ENCODE measurements at regions not wholly inside any gene's neighbourhood (a gene's known extent, or its start where the extent isn't known, plus 50 kb on each side); places are given as distances from the start of the nearest gene placed in this dataset.

DNA sequence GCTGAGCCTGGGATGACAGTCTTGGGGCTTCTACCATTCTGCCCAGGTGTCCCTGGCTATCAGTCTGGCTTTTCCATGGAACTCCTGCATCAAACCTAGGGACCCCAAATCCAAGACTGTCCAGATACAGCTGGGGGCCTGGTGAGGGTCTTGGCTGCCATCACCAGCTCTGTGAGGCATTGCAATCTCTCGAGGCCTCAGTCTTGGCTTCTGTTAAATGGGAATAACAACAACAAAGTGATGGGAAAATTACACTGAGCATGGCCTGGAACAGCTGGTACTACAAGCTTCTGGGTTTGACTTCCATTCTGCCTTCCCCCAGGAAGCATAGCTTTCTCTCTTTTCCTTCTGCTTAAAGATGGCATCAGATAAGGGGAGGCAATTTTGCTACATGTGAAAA lies 50.0 kb upstream of the LCTL start:
- DNase-seq = no peak

GRCh38 chr15:66617137-66618090 lies 51.6 kb upstream of the LCTL start:
- peak; percentile 91 for DNase-seq

GRCh38 chr15:66619152-66619903 lies 53.5 kb upstream of the LCTL start:
- peak; percentile 45 for DNase-seq

GRCh38 chr15:66620341-66620740 lies 54.5 kb upstream of the LCTL start:
- no peak for DNase-seq

DNA sequence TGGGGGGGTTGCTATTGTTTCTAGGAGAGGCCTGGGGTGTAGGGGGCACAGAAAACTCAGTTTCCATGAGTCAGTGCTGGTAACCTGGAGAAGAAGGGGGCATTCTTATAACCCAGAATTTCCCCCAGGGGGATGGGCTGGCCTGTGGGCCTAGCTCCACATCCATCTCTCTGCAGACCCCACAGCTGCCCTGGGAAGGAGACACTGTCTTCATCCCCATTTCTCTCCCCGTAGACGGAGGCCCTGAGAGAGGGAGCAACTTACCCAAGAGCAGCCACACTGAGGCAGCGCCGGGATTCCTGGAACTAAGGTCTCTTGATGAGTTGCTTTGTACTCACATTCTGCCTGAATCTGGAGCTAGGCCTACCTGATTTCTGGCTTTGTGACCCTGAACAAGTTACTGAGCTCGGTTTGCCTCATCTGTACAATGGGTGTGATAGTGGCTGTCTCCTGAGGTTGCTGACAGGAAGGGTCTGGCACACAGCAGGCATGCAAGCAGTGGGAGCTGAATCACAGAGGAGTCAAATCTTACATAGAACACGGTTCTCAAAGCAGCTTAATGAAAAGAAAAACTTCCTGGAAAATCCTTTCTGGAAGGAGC lies 55.0 kb upstream of the LCTL start:
- DNase-seq = no peak

- DNase-seq = no peak
Measured at GRCh38 chr15:66621491-66622467, 56.0 kb upstream of the LCTL start.

DNA sequence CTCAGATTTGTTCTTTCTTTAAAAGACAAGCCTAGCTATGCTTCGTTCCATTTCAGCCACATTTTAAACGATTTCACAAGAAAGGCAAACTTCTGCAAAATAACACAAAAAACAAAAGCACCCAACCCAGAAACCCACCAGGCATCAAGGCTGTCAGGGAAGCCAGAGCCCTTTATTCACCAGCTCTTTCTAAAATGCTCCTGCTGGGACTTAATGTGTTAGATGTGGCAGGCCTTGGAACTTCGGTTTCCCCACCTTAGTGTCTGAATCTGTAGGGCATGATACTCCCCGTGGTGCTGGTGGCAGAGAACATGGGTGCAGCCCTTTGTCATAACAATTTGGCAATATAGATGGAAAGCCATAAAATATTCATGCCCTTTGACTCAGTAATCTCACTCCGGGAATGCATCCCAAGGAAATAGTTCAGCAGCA lies 56.8 kb upstream of the LCTL start:
- DNase-seq = no peak

GRCh38 chr15:66623801-66624453 lies 58.1 kb upstream of the LCTL start:
- DNase-seq = no peak

DNA sequence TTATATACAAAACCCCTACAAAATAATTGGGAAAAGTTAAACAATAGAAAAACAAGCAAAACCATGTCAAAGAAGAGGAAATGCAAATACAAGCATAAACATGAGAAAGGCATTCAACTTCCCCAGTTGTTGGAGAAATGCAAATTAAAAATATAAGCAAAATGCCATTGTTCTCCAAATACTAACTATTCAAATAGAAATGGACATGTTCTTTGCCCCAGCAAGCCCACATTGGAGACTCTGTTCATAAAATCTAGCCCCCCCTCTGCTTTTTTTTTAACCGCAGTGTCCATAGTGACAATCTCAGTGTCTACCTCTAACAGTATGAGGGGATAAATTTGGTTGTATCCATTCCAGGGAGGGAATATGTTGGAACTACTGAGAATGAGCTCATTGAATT lies 59.7 kb upstream of the LCTL start:
- DNase-seq = no peak

DNA sequence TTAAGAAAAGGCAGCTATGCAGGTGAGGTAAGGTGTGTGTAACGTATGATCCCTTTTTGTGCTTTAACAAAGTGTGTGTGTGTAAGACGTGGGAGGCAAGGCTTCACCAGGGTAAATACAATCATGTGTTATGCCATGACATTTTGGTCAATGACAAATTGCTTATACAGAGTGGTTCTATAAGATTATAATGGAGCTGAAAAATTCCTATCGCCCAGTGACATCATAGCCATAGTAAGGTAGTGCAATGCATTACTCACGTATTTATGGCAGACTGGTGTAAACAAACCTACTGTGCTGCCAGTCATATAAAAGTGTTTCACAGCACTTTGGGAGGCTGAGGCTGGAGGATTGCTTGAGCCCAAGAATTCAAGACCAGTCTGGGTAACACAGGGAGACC lies 60.2 kb upstream of the LCTL start:
- DNase-seq = no peak

GRCh38 chr15:66628976-66629723 lies 63.4 kb upstream of the LCTL start:
- DNase-seq = no peak

DNA sequence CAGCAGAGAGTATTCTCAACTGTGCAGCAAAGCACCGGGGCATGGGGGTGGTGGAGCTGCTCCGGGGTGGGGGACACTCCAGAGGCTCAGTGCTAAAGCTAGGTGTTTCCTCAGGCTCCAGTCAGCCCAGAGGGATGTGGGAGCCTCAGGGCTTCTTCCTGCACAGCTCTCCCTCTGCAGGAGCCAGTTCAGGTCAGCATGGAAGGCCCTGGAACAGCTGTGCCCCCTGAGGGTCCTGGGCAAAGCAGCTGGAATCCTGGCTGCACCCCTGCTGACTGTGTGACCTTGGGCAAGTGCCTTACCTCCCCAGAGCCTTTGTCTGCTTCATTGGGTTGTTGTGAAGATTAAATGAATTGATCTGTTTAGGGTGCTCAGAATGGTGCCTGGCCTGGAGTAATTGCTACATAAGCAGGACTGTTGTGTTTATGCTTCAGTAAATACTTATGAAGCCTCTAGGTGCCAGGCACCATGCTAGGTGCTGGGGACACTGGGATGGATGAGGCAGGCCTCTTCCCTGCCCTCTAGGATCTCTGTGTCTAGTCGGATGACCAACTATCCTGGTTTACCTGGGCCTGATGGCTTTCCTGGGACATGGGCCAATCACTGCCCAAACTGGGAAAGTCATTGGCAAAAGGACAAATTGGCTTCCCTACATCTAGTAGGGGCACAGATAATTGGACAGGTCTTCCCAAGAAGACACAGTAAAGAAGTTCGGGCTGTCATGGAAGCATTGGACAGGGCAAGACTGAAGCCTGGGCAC lies 64.2 kb upstream of the LCTL start:
- no peak for DNase-seq

DNA sequence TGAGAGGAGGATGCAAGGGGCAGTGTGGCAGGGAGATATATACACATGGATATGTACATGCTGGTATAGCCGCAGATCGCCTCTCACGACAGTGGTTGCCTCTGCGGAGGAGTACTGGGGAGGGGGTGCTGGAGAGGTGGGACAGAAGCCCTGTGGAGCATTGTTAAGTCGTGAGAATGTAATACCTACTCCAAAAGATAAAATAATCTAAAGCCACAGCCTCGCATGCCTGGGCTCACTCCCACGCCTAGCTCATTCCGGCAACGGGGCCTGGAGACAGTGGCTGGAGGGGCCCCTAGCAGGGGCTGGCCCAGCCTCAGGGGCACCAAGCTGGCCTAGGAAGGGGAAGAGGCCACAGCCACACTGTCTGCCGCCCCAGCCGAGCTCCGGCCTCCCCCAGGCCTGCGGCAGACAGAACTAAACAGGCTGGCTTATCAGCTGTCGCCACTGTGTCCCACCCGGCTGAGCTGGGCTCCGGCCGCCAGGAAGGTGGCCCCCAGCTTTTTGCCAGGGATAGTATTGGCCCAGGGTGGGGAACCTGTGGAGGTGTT lies 65.1 kb upstream of the LCTL start:
- DNase-seq = peak; percentile 87

GRCh38 chr15:66631616-66632263 lies 65.9 kb upstream of the LCTL start:
- no peak for DNase-seq

DNA sequence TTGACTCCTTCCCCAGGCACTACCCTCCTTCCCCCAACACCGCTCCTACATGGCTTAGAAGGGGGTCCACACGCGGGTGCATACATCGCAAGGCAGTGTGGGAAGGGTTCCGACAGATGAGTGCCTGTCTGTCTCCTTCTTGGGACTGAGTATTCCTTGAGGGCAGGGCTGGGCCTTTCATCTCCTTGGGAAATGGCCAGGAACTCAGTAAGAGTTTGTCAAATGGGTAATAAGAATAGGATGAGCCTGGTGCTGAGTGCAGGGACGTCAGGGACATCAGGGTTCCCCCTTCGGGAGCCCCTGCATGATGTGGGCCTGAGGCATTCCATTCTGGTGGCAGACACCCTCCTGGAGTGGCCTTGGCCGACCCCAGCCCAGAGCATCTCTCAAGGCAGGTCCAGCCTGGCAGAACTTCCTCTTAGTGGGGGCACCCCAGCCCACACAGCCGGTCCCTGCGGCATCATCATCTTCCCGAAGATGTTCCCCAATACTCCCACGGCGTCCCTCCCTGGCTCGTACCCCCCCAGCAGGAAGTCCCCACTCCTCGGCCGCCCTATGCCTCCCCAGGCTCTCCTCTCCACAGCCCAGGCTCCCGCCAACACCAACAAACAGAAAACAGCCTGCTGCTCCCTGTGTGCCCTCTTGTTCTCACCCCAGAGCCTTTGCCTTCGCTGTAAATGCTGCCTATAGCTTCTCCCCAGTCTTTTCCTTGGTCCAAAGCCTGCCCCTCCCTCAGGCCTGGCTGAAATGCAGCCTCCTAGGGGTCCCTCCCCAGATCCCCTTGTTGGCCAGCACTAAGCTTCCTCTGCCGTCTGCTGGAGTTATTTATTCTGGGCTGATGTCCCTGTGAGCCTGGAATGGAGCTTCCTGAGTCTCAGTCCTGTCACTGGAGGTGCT lies 67.5 kb upstream of the LCTL start:
- no peak for DNase-seq

GRCh38 chr15:66633938-66634250 lies 68.1 kb upstream of the LCTL start:
- no peak for DNase-seq

DNA sequence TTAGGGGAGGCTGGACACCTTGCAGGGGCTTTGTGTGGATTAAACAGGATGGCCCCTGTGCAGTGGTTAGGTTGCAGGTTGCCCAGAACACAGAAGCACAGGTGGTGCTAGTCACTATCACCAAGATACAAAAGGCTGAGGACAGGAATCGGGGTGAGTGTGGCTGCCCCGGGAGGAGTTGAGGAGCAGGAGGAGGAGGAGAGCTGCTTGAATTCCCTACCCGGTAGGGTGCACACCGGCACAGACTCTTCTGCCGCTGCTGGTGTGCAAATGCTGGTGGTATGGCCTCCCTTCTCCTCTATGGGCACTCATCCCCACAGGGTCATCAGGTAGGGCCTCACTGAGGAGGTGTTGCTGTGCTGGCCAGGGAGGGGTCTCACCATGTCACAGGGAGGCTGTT lies 67.5 kb upstream of the SMAD6 start:
- DNase-seq = no peak

DNA sequence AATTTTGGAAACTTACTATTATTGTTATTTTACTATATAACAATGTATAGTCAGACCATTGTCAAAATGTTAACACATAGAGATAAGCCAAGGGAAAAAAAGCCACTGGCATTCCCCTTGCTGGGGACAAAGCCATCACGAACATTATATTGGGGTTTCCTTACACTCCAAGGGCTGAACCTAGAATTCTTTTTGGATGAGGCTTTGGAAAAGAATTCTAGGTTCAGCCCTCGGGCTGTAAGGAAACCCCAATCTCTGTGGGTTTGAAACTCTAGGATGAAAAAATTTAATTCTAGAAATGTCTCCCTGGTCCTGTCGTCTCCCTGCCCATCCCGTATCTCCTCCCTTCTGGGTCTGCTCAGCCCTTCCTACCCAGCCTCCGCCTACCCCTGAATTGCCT lies 67.0 kb upstream of the SMAD6 start:
- no peak for DNase-seq

DNA sequence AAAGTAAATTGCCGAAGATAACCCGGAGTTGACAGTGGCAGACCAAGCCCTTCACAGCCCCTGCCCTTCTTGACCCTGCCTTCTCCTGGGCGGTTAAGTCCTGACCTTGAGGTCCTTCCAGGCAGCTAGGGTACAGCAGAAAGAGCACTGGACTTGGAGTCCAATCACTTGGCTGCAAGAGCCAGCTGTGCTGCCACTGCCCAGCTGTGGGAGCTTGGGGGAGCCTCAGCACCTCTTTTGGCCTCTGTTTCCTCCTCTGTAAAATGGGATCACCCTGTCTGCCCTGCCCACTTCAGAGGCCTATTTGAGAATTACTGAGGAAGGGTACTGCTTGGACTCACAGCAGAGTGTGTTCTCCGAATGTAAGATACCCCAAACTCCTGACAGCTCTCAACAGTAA lies 66.2 kb upstream of the SMAD6 start:
- no peak for DNase-seq
